GM18861 (cell line): ENCODE measurements at regions not wholly inside any gene's neighbourhood (a gene's known extent, or its start where the extent isn't known, plus 50 kb on each side); places are given as distances from the start of the nearest gene placed in this dataset.

Experiments
- ATAC-seq: cut with Tn5 transposase; IDR thresholded peaks from one replicate; pipeline ENCODE4 v1.9.1; 2021; ENCODE audit not compliant: unreplicated experiment

DNA sequence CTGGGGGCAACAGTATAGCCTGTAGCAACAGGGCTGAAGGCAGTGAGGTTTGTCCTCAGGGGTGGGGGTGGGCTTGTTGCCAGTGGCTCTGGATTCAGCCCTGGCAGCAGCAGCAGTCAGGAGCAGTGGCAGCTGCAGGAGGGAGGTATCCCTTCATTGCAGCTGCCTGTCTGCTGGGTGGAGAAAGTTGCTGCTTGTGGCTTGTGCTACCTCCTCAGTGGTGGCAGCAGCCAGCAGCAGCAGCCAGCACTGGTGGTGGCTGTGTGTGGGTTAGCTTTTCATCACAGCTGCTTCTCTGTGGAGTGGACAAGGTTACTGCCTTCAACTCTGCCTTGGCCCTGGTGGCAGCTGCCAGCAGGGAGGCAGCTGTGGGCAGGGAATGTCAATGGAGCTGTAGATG lies 94.9 kb downstream of the ARL6IP6 start:
- ATAC-seq, result no peak
